Cardiac fibroblast (primary cell): ENCODE measurements at regions not wholly inside any gene's neighbourhood (a gene's known extent, or its start where the extent isn't known, plus 50 kb on each side); places are given as distances from the start of the nearest gene placed in this dataset.

ENCODE experiments used
- DNase-seq, 2 donors: peaks; one replicate each; pipeline versions ENCODE4 v3.0.0 to v3.0.0-alpha.2; 2010; ENCODE audit warnings: low read depth in 2 of 2
- H3K4me3 ChIP-seq, 2 donors: replicated peaks in 1 of 2; 1 replicate in 1 of 2; 2 replicates in 1 of 2; pipeline ENCODE4 v1.5.1; 2011; ENCODE audit warnings: low read depth in 2 of 2, low read length in 2 of 2, mild to moderate bottlenecking in 2 of 2, moderate library complexity in 1 of 2
- CTCF ChIP-seq: IDR thresholded peaks from one replicate; pipeline ENCODE4 v1.5.1; 2011; ENCODE audit warnings: low read depth, mild to moderate bottlenecking, low read length, inconsistent platforms

- no peak for TF ChIP-seq CTCF
- H3K4me3 ChIP-seq, result no peak overlapping the region
- no peak for DNase-seq
These were observed 471.8 kb upstream of the C9orf72 start for GRCh38 chr9:28045051-28045450.

DNA sequence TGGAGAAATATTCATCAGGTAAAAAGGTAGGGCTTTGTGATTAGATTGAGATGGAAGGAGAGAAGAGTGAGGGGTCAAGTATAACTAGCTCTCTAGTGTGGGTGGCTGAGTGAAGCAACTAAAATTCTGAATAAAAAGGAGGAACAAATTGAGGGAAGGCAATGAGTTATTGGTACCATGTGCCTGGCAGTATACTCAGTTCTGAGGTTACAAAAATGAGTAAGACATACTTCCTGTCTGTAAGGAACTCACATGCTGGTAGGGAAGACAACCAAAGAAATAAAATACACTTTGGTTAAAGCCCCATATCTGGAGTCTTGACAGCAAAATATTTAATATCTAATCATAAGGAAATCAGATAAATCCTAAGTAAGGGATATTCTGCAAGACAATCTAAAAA is 476.8 kb upstream of the C9orf72 start:
- DNase-seq, result no peak

GRCh38 chr9:28050941-28051340 is 477.7 kb upstream of the C9orf72 start:
- no peak for TF ChIP-seq CTCF
- DNase-seq, result no peak
- no peak overlapping the region for H3K4me3 ChIP-seq

More for the DNA sequence above, 476.8 kb upstream of the C9orf72 start:
- no peak overlapping the region for H3K4me3 ChIP-seq
- TF ChIP-seq CTCF, result no peak

- no peak for TF ChIP-seq CTCF
- H3K4me3 ChIP-seq, result no peak overlapping the region
- DNase-seq, result no peak
These were observed 478.6 kb upstream of the C9orf72 start for GRCh38 chr9:28051559-28052503.

DNA sequence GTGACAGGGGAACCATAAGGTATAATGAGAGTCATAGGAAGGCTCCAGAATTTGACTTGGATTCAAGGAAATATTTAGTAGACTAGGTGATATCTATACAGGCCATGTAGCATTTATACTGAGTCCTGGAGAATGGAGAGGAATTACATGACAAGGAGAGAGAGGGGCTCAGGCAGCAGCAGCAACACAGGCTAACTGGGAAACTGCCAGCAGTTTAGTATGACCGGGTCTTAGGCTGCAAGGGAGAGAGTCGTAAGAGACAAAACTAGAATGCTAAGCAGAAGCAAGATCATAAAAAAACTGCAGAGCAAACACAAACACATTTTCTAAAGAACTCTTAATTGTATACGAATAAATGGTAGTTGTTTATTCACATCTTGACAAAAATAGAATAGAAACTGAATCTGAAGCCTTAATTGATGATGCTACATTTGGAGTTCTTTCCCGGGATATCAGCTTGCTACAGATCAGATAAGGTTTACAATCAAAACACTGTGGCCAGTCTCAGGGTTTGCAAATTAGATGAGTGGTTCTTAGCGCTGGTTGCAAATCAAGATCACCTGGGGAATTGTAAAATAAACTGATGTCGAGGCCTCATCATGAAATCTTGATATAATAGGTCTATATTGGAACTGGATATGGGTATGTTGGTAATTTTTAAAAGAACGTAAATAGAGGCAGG is 480.0 kb upstream of the C9orf72 start:
- H3K4me3 ChIP-seq, result no peak overlapping the region
- no peak for TF ChIP-seq CTCF
- no peak for DNase-seq

- DNase-seq, result no peak
- TF ChIP-seq CTCF, result no peak
- no peak overlapping the region for H3K4me3 ChIP-seq
These were observed 482.7 kb upstream of the C9orf72 start for GRCh38 chr9:28056006-28056405.
